ENCODE measurements at regions not wholly inside any gene's neighbourhood (a gene's known extent, or its start where the extent isn't known, plus 50 kb on each side); places are given as distances from the start of the nearest gene placed in this dataset.

DNA sequence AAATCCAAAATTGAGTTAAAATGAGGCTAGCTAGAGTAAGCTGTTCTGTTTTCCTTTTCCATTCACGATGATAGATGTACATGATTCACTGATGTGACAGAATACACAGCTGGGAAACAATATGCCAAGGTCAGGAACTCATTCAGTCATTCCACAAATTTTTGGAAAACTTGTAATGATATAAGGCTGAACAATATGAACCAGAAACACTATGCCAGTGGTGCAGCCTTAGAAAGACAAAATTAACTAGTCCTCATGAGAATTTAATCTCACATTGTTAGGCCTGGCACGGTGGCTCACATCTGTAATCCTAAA is 50.0 kb upstream of the NDST3 start:
- no peak overlapping the region for H3K4me3 ChIP-seq (ENCODE audit: low read length)
- Mint-ChIP-seq H3K4me1 (peaks cover 13% of the 10 kb centered on the region), H3K4me3 (no peak overlapping the region), H3K27me3 (ENCODE audit: insufficient read depth) (no peaks in the 10 kb centered on the region), H3K27ac (no peak overlapping the region), H3K9me3 (no peaks in the 10 kb centered on the region), H3K36me3 (ENCODE audit: low read depth) (no peaks in the 10 kb centered on the region)
- 78 to 89% methylated on average over 2 of the region's 2 CpGs for WGBS, 2 experiments (ENCODE audit: insufficient coverage in 1 of 2, insufficient read length in 1 of 2)
- TF ChIP-seq, protein P1, sequence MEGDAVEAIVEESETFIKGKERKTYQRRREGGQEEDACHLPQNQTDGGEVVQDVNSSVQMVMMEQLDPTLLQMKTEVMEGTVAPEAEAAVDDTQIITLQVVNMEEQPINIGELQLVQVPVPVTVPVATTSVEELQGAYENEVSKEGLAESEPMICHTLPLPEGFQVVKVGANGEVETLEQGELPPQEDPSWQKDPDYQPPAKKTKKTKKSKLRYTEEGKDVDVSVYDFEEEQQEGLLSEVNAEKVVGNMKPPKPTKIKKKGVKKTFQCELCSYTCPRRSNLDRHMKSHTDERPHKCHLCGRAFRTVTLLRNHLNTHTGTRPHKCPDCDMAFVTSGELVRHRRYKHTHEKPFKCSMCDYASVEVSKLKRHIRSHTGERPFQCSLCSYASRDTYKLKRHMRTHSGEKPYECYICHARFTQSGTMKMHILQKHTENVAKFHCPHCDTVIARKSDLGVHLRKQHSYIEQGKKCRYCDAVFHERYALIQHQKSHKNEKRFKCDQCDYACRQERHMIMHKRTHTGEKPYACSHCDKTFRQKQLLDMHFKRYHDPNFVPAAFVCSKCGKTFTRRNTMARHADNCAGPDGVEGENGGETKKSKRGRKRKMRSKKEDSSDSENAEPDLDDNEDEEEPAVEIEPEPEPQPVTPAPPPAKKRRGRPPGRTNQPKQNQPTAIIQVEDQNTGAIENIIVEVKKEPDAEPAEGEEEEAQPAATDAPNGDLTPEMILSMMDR (conservative IDR thresholded peaks at IDR 0.05): no peak
- H3K27ac ChIP-seq (ENCODE audit: low read depth, low read length): no peak overlapping the region
- H3K9ac ChIP-seq (ENCODE audit: extremely low read depth, low read length, poor library complexity, severe bottlenecking): no peak overlapping the region
- no peaks in the 10 kb centered on the region for H3K27me3 ChIP-seq (ENCODE audit: control insufficient read depth, insufficient read depth, low read length, poor library complexity, severe bottlenecking)
- peaks cover 2% of the 10 kb centered on the region for H3K4me1 ChIP-seq (ENCODE audit: control insufficient read depth, insufficient read depth, low read length)
- H3K36me3 ChIP-seq (ENCODE audit: control insufficient read depth, insufficient read depth, low read length): no peaks in the 10 kb centered on the region
- DNase-seq: no peak
- H3K9me3 ChIP-seq (ENCODE audit: control insufficient read depth, low read length): no peaks in the 10 kb centered on the region
